A549 (cell line): ENCODE measurements at regions not wholly inside any gene's neighbourhood (a gene's known extent, or its start where the extent isn't known, plus 50 kb on each side); places are given as distances from the start of the nearest gene placed in this dataset.
"Not testable (repeated sequence)": the region's sequence is repeated elsewhere in the genome, so short reads cannot be mapped to it uniquely, and the experiment has no call there.

ENCODE experiments used
- CTCF ChIP-seq: fragments of >200 bp; sonication (Bioruptor Twin); formaldehyde crosslinking; IDR thresholded peaks from 3 replicates; pipeline ENCODE4 v1.5.1; 2016
- HMGXB4 ChIP-seq: fragments of 250-450 bp; sonication (Bioruptor Pico); IDR thresholded peaks from 2 replicates; pipeline ENCODE4 v1.5.0; 2021; ENCODE audit warnings: mild to moderate bottlenecking, moderate library complexity, borderline replicate concordance
- NR3C1 ChIP-seq: fragments of >200 bp; sonication (Bioruptor Twin); formaldehyde crosslinking; IDR thresholded peaks from 3 replicates; pipeline ENCODE4 v1.6.1; 2017
- POLR2A ChIP-seq: IDR thresholded peaks from 2 replicates; pipeline ENCODE4 v1.6.1; 2012; ENCODE audit warnings: mild to moderate bottlenecking, low read length
- RFX5 ChIP-seq: fragments of 450-650 bp; IDR thresholded peaks from 2 replicates; pipeline ENCODE4 v1.7.1; 2014; ENCODE audit warnings: antibody characterized with exemption, mild to moderate bottlenecking, moderate library complexity
- SREBF2 ChIP-seq: fragments of 450-650 bp; IDR thresholded peaks from 2 replicates; pipeline ENCODE4 v1.6.1; 2014; ENCODE audit warnings: mild to moderate bottlenecking, moderate library complexity
- TP53 ChIP-seq: fragments of 250-450 bp; sonication (Bioruptor Pico); IDR thresholded peaks from 2 replicates; pipeline ENCODE4 v1.5.0; 2021; ENCODE audit warnings: mild to moderate bottlenecking, moderate library complexity

GRCh38 chr5:14020944-14021343, 76.5 kb upstream of the DNAH5 start:
- not testable (repeated sequence) for TF ChIP-seq TP53 (CRISPR knock-in tag); CTCF; RFX5; HMGXB4; POLR2A; NR3C1; SREBF2
